ENCODE measurements at regions not wholly inside any gene's neighbourhood (a gene's known extent, or its start where the extent isn't known, plus 50 kb on each side); places are given as distances from the start of the nearest gene placed in this dataset.

DNA sequence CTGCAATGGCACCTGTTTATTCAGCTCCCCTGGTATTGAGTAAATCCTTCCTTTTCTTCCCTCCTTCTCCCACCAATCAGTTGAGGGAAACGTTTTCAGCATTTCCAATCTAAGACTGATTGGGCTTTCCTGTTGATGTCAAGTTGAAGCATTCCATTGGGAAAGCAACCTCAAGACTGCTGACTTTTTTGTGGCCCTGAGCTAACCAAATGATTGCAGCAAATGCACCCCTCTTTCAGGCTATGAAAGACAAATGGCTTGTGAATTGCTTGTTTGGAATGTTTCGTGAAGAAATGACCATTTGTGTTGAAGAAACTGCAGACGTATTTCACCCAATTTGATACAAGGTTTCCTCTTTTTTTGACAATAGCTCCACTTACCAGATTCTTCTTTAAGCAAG lies 303.5 kb downstream of the EPHA4 start:
- intact Hi-C loops (cut with DNase I) = no loop called here
- ATAC-seq = no peak
- H3K9me3 ChIP-seq = no peaks in the 10 kb centered on the region
- TF ChIP-seq CTCF (IDR thresholded peaks at IDR 0.05) = no peak
- no peaks in the 10 kb centered on the region for H3K36me3 ChIP-seq
- DNase-seq = no peak
- no peaks in the 10 kb centered on the region for H3K27me3 ChIP-seq
- H3K4me1 ChIP-seq = no peaks in the 10 kb centered on the region
- no peak overlapping the region for H3K4me3 ChIP-seq
- no peak overlapping the region for H3K27ac ChIP-seq

DNA sequence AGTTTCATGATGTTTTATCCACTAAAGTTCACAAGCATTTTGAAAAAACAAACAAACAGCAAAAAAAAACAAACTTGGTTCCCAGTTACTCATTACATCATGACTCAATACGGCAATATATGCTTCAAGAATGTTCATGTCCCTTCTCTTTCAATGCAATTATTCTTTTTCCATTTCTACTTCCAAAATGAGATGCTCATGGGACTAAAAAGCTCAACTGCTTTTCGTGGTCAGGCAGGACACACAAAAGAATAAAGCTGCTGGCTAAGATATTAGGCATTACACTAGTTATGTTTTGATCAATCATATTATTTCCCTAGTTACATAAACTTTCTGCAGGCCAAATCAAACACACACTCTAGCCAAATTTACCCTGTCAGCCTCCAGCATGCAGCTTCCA lies 301.3 kb downstream of the EPHA4 start:
- no peak overlapping the region for H3K27ac ChIP-seq
- H3K27me3 ChIP-seq = no peaks in the 10 kb centered on the region
- no peaks in the 10 kb centered on the region for H3K9me3 ChIP-seq
- no peaks in the 10 kb centered on the region for H3K36me3 ChIP-seq
- intact Hi-C loops (cut with DNase I) = no loop called here
- no peak for DNase-seq
- no peak for TF ChIP-seq CTCF (IDR thresholded peaks at IDR 0.05)
- no peak for ATAC-seq
- no peaks in the 10 kb centered on the region for H3K4me1 ChIP-seq
- H3K4me3 ChIP-seq = no peak overlapping the region

DNA sequence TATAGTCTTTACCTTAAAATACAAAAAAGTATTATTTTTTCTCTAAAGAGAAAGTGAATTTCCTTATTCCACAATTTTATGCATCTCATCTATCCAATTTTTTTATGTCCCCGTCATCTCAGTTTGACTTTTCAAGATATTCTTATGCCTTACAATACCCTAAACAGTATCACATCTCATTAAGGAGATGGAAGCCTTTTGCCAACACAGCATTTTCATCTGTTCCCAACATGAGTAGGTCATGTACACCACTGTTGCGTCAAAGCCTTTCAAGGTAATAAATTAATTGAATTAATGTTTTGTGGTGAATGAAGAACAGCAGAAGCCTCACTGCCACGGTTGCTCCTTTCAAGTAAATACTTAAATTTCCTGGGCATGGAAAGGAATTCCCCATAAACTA lies 299.4 kb downstream of the EPHA4 start:
- DNase-seq (no peak), ATAC-seq (no peak)
- Histone ChIP-seq H3K36me3 (no peaks in the 10 kb centered on the region), H3K4me1 (no peaks in the 10 kb centered on the region), H3K27me3 (no peaks in the 10 kb centered on the region), H3K9me3 (no peaks in the 10 kb centered on the region), H3K4me3 (no peak overlapping the region), H3K27ac (no peak overlapping the region)
- intact Hi-C loops (cut with DNase I) = no loop called here
- no peak for TF ChIP-seq CTCF (IDR thresholded peaks at IDR 0.05)

GRCh38 chr2:221276033-221276432 lies 296.1 kb downstream of the EPHA4 start:
- DNase-seq = no peak
- Histone ChIP-seq H3K27me3 (no peaks in the 10 kb centered on the region), H3K36me3 (no peaks in the 10 kb centered on the region), H3K4me3 (no peak overlapping the region), H3K27ac (no peak overlapping the region), H3K9me3 (no peaks in the 10 kb centered on the region), H3K4me1 (no peaks in the 10 kb centered on the region)
- ATAC-seq = no peak
- intact Hi-C loops (cut with DNase I) = no loop called here
- TF ChIP-seq CTCF (IDR thresholded peaks at IDR 0.05) = no peak

- no peak for DNase-seq
Observed at GRCh38 chr2:221276601-221277000, 295.5 kb downstream of the EPHA4 start.

More at GRCh38 chr2:221276601-221277000, 295.5 kb downstream of the EPHA4 start:
- no peak for ATAC-seq
- no peaks in the 10 kb centered on the region for H3K4me1 ChIP-seq
- H3K4me3 ChIP-seq = no peak overlapping the region
- no peak overlapping the region for H3K27ac ChIP-seq
- no peaks in the 10 kb centered on the region for H3K9me3 ChIP-seq
- no peak for TF ChIP-seq CTCF (IDR thresholded peaks at IDR 0.05)
- no peaks in the 10 kb centered on the region for H3K36me3 ChIP-seq
- H3K27me3 ChIP-seq = no peaks in the 10 kb centered on the region
- intact Hi-C loops (cut with DNase I) = no loop called here

Measured in upper lobe of right lung (tissue), 1 donor.